GM20000 (cell line): ENCODE measurements at regions not wholly inside any gene's neighbourhood (a gene's known extent, or its start where the extent isn't known, plus 50 kb on each side); places are given as distances from the start of the nearest gene placed in this dataset.
"Not testable (repeated sequence)": the region's sequence is repeated elsewhere in the genome, so short reads cannot be mapped to it uniquely, and the experiment has no call there.

Source experiments
- DNase-seq: peaks from one replicate; pipeline ENCODE4 v3.0.0; 2012; ENCODE audit warnings: low spot score
- TF ChIP-seq, protein P1 (sequence below): IDR thresholded peaks from 2 replicates; pipeline ENCODE4 v1.5.1; 2012; ENCODE audit warnings: mild to moderate bottlenecking, control low read depth; ENCODE audit errors: extremely low read depth, missing control alignments

DNA sequence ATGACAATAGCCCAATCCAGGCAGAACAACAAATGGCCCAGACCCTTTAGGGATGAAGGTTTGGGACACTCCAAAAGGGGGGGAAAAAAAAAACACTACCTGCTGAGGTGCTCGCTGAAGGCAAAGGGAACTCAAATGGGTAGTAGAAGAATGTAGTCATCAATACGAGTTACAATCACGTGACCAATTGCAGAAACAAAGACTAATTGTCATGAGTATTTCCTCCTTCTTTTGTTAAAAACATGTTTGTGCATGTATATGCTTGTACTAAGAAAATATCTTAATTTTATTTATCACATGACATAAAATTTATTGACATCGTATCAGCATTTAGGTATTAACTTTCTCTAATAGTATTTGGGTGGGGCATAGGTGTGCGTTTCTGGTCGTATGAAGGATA, 743.5 kb downstream of the DNAH5 start:
- TF ChIP-seq, protein P1, sequence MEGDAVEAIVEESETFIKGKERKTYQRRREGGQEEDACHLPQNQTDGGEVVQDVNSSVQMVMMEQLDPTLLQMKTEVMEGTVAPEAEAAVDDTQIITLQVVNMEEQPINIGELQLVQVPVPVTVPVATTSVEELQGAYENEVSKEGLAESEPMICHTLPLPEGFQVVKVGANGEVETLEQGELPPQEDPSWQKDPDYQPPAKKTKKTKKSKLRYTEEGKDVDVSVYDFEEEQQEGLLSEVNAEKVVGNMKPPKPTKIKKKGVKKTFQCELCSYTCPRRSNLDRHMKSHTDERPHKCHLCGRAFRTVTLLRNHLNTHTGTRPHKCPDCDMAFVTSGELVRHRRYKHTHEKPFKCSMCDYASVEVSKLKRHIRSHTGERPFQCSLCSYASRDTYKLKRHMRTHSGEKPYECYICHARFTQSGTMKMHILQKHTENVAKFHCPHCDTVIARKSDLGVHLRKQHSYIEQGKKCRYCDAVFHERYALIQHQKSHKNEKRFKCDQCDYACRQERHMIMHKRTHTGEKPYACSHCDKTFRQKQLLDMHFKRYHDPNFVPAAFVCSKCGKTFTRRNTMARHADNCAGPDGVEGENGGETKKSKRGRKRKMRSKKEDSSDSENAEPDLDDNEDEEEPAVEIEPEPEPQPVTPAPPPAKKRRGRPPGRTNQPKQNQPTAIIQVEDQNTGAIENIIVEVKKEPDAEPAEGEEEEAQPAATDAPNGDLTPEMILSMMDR: no peak
- DNase-seq: no peak

DNA sequence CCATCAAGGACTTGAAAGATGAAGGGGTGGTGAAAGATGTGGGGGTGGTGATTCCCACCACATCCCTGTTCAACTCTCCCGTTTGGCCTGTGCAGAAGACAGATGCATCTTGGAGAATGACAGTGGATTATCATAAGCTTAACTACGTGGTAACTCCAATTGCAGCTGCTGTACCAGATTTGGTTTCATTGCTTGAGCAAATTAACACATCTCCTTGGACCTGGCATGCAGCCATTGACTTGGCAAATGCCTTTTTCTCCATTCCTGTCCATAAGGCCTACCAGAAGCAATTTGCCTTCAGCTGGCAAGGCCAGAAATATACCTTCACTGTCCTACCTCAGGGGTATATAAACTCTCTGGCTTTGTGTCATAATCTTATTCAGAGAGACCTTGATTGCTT, 746.3 kb downstream of the DNAH5 start:
- DNase-seq: not testable (repeated sequence)

DNA sequence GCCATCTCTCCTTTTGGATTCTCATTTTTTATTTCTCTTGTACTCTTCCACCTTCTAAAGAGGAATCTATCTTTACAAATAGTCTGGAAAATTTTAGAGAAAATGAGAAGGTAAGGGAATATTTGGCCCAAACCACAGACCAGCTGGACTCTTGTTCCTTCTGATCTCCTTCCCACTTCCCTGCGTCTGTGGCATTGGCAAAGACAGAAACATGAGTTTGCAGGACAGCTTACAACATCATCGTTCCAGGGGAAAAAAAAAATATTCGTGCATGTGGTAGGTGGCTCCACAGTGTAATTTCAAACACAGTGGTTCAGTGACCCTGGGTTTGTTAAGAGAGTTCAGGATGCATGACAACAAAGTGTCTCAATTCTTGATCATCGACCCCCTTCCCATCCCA, 755.0 kb downstream of the DNAH5 start:
- DNase-seq: no peak
- TF ChIP-seq, protein P1: no peak

DNA sequence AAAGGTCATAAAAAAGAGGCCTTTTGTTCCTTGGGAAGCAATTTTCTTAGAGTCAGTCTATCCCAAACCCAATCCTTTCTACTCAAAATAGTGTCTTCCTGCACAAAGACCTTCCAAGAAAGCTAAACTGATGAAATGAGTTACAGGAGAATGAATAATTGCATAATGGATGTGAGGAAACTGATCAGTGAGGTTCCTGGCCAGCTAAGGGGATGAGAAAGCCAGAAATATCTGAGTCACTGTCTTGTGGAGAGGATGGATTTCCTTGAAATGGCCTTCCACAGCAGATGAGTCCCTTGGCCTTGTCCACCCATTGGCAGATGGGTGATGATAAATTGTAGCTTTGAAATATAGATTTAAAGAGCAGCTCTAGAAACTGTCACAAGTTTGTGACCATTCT, 756.1 kb downstream of the DNAH5 start:
- no peak for DNase-seq
- TF ChIP-seq, protein P1: no peak

DNA sequence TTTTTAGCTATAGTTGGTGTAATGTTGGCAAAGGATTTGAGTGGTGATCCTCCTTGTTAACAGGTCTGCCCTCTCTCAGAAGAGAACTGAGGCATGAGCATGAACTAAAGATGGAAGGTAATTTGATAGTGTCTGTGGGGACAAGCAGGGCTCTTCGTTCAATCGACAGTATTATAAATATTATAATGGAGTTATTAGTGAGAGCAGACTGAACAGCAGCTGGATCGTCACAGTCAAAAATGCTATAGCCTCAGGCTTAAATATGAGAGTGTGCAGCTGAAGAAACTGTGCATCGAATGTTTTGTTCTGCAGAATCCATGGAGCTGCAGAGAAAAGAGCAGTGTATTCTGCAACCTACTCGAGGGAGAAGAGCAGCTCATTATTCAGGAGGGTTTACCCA, 757.3 kb downstream of the DNAH5 start:
- TF ChIP-seq, protein P1: no peak

DNA sequence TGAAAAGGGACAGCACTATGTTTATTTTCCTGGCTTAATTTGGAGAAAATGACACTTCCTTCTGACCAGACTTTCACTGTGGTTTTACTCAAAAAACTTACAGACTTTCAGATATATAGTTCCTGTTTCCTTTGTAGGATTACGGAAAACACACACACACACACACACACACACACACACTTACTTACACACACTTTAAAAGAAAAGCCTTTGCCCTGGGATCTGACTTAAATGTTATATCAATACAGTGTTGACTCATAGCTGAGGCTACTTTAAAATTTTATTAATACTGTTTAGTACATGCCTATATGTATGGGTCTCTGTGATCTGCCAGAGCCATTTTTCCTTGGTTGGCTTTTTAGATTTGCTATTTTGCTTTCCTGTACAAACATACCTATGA, 758.3 kb downstream of the DNAH5 start:
- no peak for DNase-seq
- TF ChIP-seq, protein P1: no peak

More for the DNA sequence above, 757.3 kb downstream of the DNAH5 start:
- DNase-seq: no peak

DNA sequence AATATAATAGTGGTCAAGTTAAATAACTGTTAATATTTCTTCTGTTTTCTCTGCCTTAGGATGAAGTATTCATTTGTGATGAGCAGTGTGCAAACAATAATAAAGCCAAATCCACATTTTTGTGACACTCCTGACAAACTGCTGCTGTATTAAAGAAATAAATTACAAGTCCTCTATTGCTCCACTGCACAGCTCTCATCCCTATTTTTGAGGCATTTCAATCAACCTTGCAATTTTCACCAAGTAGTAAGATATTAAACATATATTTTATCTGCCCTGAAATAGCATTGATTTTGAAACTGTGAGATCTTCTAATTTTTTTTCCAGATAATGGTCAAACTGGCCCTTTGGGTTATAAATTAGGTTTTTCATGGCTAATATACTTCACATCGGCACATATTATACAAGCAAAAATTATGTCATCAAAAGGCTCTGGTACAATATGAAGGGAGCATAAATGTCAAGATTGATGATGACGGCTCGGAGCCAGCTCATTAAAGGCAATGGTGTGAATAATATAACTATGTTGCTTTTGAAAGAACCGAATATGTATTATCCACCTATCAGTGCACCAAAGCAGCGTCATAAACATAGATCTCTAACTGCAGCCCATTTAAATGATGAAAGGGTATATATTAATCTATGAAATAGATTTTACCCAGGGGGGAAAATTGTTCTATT, 764.9 kb downstream of the DNAH5 start:
- DNase-seq: no peak
- TF ChIP-seq, protein P1: no peak

DNA sequence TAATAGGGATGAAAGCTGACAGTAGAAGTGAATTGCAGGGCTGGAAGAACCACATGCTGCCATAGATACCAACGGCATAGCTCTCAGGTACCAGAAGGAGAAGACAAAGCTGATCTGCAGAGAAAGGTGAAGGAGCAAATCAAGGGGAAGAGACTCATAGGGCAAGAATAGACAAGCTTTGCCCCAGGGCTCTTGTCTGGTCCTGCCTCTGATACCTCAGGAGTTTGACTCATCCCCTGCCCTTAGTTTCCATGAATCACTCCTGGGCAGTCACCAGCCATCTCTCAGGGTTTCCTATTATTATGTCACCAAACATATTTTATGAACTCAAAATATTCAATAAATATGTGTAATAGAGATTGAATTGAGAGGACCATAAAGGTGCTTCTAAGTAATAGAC, 800.9 kb downstream of the DNAH5 start:
- no peak for DNase-seq
- TF ChIP-seq, protein P1: no peak
